Activated T-helper 1 cell treated with anti-CD3 and anti-CD28 coated beads, Interleukin-12 subunit alpha, Interleukin-12 subunit beta, Interleukin-2, Interleukin-4 antibody, amounts not matched to agents 30 ng/mL and 10 ng/mL and 1 ng/mL, durations not matched to agents 14 hours and 24 hours and 36 hours (primary cell): ENCODE measurements at regions not wholly inside any gene's neighbourhood (a gene's known extent, or its start where the extent isn't known, plus 50 kb on each side); places are given as distances from the start of the nearest gene placed in this dataset.
"Not testable (repeated sequence)": the region's sequence is repeated elsewhere in the genome, so short reads cannot be mapped to it uniquely, and the experiment has no call there.

Source experiments
- DNase-seq: peaks from one replicate; pipeline ENCODE4 v3.0.0; 2021; ENCODE audit warnings: low spot score
- H3K27ac Mint-ChIP-seq: one replicate; pipeline ENCODE4 v1.8.0; 2021; ENCODE audit warnings: mild to moderate bottlenecking, mixed read lengths
- H3K27me3 Mint-ChIP-seq: one replicate; pipeline ENCODE4 v1.8.0; 2022; ENCODE audit warnings: mild to moderate bottlenecking, moderate library complexity, mixed read lengths; ENCODE audit not compliant: insufficient read depth
- H3K36me3 Mint-ChIP-seq: one replicate; pipeline ENCODE4 v1.8.0; 2021; ENCODE audit warnings: low read depth, mixed read lengths
- H3K4me1 Mint-ChIP-seq: one replicate; pipeline ENCODE4 v1.8.0; 2021; ENCODE audit warnings: low read depth, mixed read lengths
- H3K4me3 Mint-ChIP-seq: one replicate; pipeline ENCODE4 v1.8.0; 2021; ENCODE audit warnings: mild to moderate bottlenecking, moderate library complexity, mixed read lengths
- H3K9me3 Mint-ChIP-seq: one replicate; pipeline ENCODE4 v1.8.0; 2021; ENCODE audit warnings: mixed read lengths
- intact Hi-C: fragments of 100-400 bp; cut with micrococcal nuclease; formaldehyde crosslinking; loops from one replicate; pipeline ENCODE4 v1.15.1; 2024

DNA sequence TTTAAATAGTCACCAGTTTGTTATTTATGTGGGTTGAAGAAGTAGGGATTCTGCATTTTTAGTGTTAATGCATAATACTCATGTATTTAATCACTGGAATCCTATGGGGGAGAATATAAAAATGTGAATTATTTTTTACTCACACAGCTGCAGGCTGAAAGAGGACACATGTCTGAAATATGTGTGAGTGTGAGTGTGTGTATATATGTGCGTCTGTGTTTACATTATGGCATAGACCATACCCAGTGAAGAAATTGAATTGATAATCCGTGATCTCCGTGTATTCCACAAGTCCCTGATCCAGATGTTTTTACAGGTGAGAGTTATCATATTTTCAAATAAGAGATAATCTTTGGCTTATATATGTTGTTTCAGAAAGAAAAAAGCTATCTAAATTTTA, 225.3 kb downstream of the ICOS start:
- Mint-ChIP-seq H3K9me3 (peaks cover 10% of the 10 kb centered on the region), H3K27ac (no peak overlapping the region), H3K36me3 (no peaks in the 10 kb centered on the region), H3K4me1 (no peaks in the 10 kb centered on the region), H3K27me3 (peaks cover 14% of the 10 kb centered on the region), H3K4me3 (no peak overlapping the region)
- intact Hi-C loops = no loop called here
- no peak for DNase-seq

DNA sequence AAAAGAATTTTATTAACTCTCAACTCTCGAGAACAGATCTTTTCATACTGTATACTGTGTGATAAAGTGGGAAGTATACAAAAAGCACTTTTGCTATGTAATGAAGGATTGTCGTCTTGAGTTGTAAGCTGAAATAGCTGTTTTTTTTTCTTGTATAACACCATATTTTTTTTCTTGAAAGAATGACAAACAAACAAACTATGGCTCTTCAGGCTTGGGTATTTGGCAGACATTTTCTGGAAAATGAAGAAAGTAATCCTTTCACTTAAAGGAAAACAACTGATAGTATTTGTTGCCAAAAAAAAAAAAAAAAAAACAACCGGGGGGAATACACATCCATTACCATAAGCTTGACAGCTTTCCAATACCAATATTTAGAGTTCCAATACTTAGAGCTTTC, 230.4 kb downstream of the ICOS start:
- Mint-ChIP-seq H3K36me3 (no peaks in the 10 kb centered on the region), H3K4me3 (no peak overlapping the region), H3K27ac (no peak overlapping the region), H3K27me3 (peaks cover 5% of the 10 kb centered on the region), H3K4me1 (no peaks in the 10 kb centered on the region), H3K9me3 (no peaks in the 10 kb centered on the region)
- no peak for DNase-seq
- intact Hi-C loops = no loop called here

DNA sequence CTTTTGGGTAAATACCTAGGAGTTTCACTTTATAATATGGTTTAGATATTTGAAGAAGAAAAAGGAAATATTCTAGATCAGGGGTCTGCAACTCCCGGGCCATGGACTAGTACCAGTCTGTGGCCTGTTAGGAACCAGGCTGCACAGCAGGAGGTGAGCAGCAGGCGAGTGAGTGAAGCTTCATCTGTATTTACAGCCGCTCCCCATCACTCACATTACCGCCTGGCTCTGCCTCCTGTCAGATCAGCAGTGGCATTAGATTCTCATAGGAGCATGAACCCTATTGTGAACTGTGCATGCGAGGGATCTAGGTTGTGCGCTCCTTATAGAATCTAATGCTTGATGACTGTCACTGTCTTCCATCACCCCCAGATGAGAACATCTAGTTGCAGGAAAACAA, 231.1 kb downstream of the ICOS start:
- H3K4me1 Mint-ChIP-seq, H3K9me3 Mint-ChIP-seq: not testable (repeated sequence)

DNA sequence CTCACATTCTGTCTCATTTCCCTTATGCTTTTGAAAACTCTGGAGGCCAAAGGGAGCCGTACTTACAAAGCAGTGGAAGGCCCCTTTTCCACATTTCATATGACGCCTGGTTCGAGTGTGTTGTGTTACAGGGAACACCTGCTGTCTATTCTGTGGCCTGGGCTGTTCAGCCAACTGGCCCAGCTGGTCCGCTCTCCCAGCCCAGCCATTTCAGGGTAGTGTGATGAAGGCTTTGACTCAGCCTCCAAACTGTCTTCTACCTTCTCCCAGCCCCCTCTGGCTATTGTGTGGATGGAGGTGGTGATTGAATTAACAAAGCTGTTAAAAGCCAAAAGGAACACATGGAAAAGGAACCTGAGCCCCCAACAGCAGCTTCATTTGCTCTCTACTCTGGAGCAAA, 233.8 kb downstream of the ICOS start:
- H3K9me3 Mint-ChIP-seq = no peaks in the 10 kb centered on the region
- intact Hi-C loops = no loop called here
- no peaks in the 10 kb centered on the region for H3K36me3 Mint-ChIP-seq
- H3K4me1 Mint-ChIP-seq = no peaks in the 10 kb centered on the region
- H3K27me3 Mint-ChIP-seq = peaks cover 5% of the 10 kb centered on the region
- no peak for DNase-seq
- no peak overlapping the region for H3K4me3 Mint-ChIP-seq
- H3K27ac Mint-ChIP-seq = no peak overlapping the region

More for the DNA sequence above, 231.1 kb downstream of the ICOS start:
- H3K27ac Mint-ChIP-seq, intact Hi-C loops, H3K4me3 Mint-ChIP-seq, DNase-seq, H3K36me3 Mint-ChIP-seq, H3K27me3 Mint-ChIP-seq: not testable (repeated sequence)

DNA sequence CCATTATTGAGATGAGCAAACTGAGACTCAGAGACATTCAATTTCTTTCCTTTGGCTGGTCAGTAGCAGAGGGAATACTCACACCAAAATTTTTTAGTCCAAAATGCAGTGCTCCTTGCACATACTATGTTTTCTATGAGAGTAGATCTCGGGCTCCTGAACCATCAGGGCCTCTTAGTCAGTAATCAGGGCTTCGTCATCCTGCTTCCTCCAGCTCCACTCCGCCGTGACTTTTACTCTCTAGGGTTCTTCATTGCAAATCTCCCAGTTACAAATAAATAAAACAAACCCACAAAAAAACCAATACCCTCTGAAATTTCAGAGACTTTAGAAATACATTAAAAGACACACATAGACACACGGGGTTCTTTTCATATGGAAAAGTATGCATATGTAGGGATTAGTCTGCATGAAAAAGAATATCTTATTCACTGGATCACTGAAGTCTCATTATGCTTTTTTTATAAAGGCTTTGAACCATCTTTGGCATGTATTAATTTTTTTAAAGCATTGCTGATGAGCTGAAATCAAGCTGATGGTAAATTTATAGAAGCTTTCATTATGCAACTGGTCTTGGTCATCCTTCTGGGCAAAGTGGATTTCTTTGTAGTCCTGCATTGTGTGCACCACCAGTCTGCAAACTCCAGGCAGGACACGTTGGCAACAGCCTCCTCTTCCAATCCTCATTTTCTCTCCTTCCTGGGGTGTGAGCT, 235.0 kb downstream of the ICOS start:
- no peak for DNase-seq
- no peaks in the 10 kb centered on the region for H3K9me3 Mint-ChIP-seq
- peaks cover 3% of the 10 kb centered on the region for H3K27me3 Mint-ChIP-seq
- H3K36me3 Mint-ChIP-seq = no peaks in the 10 kb centered on the region
- no peak overlapping the region for H3K27ac Mint-ChIP-seq
- H3K4me3 Mint-ChIP-seq = no peak overlapping the region
- H3K4me1 Mint-ChIP-seq = no peaks in the 10 kb centered on the region
- intact Hi-C loops = no loop called here

DNA sequence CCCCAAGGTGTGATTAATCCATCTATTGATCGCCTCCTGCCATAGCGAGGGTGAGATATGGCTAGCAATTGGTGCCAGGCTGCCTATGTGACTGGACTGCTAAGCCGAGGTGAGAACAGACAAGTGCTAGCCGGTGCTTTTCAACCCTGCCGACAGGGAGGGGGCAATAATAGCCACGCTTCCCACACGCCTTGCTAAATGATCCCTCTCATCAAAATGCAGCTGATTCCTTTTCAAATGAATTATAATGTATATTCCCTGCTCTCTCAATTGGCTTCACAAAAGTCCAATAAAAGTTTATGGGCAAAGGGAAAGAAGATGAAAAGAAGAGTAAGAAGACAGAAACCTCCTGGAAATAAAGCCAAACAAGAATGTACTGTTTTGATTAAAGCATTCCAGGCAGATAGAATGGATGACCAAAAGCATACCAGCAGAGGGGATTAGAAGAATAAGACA, 235.6 kb downstream of the ICOS start:
- H3K9me3 Mint-ChIP-seq = no peaks in the 10 kb centered on the region
- intact Hi-C loops = no loop called here
- no peaks in the 10 kb centered on the region for H3K36me3 Mint-ChIP-seq
- H3K27ac Mint-ChIP-seq = no peak overlapping the region
- no peak for DNase-seq
- no peak overlapping the region for H3K4me3 Mint-ChIP-seq
- peaks cover 3% of the 10 kb centered on the region for H3K27me3 Mint-ChIP-seq
- no peaks in the 10 kb centered on the region for H3K4me1 Mint-ChIP-seq

DNA sequence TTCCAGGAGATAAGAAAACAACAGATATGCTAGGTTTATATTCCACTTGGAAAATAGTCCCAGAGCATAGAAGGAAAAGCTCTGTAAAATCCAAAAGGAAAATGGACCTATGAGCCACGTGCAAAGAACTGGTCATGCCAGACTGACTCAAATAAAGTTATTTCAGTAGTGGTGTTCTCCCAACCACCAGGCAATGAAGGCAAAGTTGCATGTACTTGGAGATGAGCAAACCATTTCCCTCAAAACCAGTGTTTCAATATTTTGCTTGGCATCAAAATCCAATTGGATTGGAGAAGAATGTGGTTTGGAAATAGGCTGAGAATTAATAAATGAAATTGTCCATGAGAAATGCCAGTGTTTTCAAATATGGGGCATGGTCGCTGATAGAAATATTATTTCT, 237.5 kb downstream of the ICOS start:
- DNase-seq = no peak
- Mint-ChIP-seq H3K4me3 (no peak overlapping the region), H3K27ac (no peak overlapping the region), H3K27me3 (peaks cover 3% of the 10 kb centered on the region), H3K9me3 (no peaks in the 10 kb centered on the region), H3K36me3 (no peaks in the 10 kb centered on the region), H3K4me1 (no peaks in the 10 kb centered on the region)
- intact Hi-C loops = no loop called here

DNA sequence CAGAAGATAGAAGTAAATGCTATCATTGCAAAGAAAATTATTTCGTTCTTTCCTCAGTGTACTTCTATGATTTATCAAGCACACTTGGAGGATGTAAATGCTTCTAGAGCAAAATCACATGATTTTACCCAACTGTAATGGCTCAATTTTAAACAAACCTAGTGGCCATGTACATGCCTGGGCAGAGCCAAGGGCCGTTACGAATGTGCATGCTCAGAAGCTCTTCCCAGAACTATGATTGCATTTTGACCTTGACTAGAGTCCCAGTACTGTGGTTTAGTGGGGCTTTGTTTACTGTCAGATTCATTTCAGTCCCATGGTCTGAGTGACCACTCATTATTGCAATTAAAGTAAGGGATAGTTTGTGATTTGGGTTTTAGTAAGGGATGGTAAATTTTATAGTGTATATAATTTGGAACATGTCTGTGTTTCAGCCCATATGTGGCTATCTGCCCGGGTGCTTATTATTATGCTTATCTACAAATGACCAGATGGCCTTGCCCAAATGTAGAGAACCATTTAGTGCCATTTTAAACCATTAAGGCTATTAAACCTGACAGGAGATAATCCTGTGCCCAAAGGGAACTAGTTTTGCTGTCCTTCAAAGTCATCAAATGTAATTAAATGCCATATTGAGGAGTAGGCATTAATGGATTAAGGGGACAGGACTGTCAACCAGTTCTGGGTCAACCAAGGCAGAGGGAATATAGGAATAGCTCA, 239.1 kb downstream of the ICOS start:
- H3K27me3 Mint-ChIP-seq = peaks cover 7% of the 10 kb centered on the region
- intact Hi-C loops = no loop called here
- no peaks in the 10 kb centered on the region for H3K9me3 Mint-ChIP-seq
- no peaks in the 10 kb centered on the region for H3K4me1 Mint-ChIP-seq
- DNase-seq = no peak
- H3K36me3 Mint-ChIP-seq = no peaks in the 10 kb centered on the region
- no peak overlapping the region for H3K4me3 Mint-ChIP-seq
- no peak overlapping the region for H3K27ac Mint-ChIP-seq

DNA sequence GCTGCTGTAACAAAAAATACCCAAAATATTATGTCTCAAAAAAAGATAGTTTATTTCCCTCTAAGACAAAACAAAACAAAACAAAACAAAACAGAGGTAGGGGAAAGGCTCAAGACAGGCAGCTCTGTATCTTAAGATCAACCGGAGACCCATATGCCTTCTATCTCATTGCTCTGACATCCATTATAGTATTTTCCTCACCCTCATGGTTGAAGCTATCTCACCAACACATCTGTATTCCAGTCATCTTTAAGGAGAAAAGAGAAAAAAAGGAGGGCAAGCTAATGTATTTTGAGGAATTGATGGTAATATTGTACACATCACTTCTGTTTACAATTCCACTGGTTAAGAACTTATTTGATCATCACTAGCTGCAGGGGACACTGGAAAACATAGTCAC, 239.7 kb downstream of the ICOS start:
- Mint-ChIP-seq H3K36me3 (no peaks in the 10 kb centered on the region), H3K4me3 (no peak overlapping the region), H3K27ac (no peak overlapping the region), H3K9me3 (no peaks in the 10 kb centered on the region), H3K27me3 (peaks cover 8% of the 10 kb centered on the region), H3K4me1 (no peaks in the 10 kb centered on the region)
- intact Hi-C loops = no loop called here
- no peak for DNase-seq

DNA sequence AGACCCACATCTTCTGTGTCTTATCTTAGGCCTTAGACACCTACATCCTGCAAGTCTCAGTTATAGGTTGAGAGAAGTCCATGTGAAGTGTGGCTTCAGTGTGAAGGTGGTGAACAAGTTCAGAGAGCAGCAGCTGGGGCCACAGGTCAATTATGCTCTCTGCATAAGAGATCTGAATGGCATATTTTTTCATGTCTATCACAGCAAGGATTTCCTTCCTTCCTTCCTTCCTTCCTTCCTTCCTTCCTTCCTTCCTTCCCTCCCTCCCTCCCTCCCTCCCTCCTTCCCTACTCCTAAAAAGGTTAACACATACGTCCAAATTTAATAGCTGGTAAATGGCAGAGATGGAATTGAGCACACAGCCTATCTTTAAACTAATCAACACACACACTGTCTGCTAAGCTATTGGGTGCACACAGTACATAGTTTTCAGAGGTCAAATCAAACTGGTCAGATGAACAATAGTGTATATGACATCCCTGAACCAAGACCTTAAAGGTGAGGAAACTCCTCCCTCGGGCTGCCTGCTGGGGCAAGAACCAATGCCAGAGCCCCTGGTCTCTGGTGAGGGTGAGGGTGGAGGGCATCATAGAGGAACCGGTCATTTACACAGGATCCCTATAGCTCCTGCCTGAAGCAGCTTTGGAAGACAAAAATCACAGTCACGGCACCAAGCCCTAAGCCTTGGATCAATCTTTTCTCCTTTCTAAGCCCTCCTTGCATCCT, 240.9 kb downstream of the ICOS start:
- no peak for DNase-seq
- H3K27me3 Mint-ChIP-seq = peaks cover 17% of the 10 kb centered on the region

DNA sequence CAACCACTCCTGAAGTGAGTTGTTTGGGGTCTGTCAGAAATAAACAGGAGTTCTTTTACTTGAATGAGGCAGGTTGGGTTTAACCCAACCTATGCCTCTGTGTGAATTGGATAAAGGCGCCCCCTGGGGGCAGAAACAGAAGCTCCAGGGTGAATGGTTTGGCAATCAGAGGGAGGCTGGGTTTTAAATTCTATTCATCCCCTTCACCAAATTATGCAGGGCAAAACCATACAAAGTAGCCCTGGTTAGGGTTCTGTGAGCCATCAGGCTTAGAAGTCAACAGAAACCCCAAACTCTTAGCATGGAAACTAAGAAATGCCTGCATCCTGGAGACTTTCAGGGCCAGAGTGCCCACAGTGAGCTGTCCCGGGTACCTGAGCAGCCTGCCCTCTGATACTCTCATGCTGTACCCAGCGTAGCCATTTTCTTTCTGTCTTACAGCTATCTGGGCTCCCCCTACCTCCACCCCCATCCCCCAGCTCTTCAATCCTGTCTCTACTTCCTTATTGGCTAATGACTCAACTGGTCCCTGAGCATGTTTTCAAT, 241.5 kb downstream of the ICOS start:
- peaks cover 17% of the 10 kb centered on the region for H3K27me3 Mint-ChIP-seq
- no peak overlapping the region for H3K27ac Mint-ChIP-seq
- intact Hi-C loops = loop anchor here (1.0 kb wide), 5 partner anchors 33 to 249 kb away; no protein-coding TSS in a partner anchor
- no peaks in the 10 kb centered on the region for H3K36me3 Mint-ChIP-seq
- no peaks in the 10 kb centered on the region for H3K9me3 Mint-ChIP-seq
- no peaks in the 10 kb centered on the region for H3K4me1 Mint-ChIP-seq
- no peak overlapping the region for H3K4me3 Mint-ChIP-seq
- peak; percentile 51 for DNase-seq

More for the DNA sequence above, 240.9 kb downstream of the ICOS start:
- Mint-ChIP-seq H3K4me3 (no peak overlapping the region), H3K9me3 (no peaks in the 10 kb centered on the region), H3K36me3 (no peaks in the 10 kb centered on the region), H3K27ac (no peak overlapping the region), H3K4me1 (no peaks in the 10 kb centered on the region)
- intact Hi-C loops = no loop called here

DNA sequence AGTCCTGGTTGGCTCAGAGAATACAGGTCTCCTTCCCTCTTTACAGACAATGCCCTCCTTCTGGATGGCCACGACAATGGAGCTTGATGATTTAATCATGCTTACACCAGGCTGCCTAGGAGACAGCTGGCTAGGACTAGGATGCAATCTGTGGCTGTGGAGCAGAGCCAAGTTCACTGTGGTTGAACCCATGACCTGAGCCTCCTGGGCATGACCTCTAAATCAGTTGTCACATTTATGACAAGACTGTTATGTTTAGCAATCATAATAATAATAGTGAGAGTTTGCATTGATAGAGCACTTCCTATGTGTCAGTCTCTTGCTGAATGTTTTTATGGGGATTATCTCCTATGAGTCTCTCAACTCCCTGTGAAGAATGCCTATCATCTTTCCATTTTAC, 244.1 kb downstream of the ICOS start:
- no peaks in the 10 kb centered on the region for H3K36me3 Mint-ChIP-seq
- no peaks in the 10 kb centered on the region for H3K4me1 Mint-ChIP-seq
- H3K4me3 Mint-ChIP-seq = no peak overlapping the region
- H3K27ac Mint-ChIP-seq = no peak overlapping the region
- intact Hi-C loops = no loop called here
- no peak for DNase-seq
- peaks cover 17% of the 10 kb centered on the region for H3K27me3 Mint-ChIP-seq
- H3K9me3 Mint-ChIP-seq = no peaks in the 10 kb centered on the region

DNA sequence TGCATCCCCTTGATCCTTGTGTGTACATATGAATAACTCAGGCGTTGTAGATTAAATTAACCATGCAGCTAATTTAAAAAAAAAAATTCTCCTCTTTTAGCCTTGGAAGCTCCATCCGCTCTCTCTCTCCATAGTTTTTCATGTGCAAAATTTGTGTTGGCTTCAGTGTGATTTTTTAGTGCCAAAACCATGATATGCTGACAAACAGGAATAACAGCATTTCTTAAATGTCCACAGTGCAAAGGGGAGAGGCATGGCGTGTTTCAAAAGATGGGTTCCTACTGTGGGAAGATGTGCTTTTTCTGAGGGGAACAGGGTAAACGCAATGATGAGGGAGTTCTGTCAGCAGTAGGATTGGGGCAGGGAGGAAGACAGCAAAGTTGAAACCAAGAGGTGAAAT, 247.0 kb downstream of the ICOS start:
- no peak for DNase-seq
- Mint-ChIP-seq H3K27ac (no peak overlapping the region), H3K4me3 (no peak overlapping the region), H3K27me3 (peaks cover 17% of the 10 kb centered on the region), H3K9me3 (peaks cover 10% of the 10 kb centered on the region), H3K36me3 (peaks cover 5% of the 10 kb centered on the region), H3K4me1 (peaks cover 15% of the 10 kb centered on the region)
- intact Hi-C loops = no loop called here
